NCI-H82 (cell line): ENCODE measurements at regions not wholly inside any gene's neighbourhood (a gene's known extent, or its start where the extent isn't known, plus 50 kb on each side); places are given as distances from the start of the nearest gene placed in this dataset.
A peak's percentile ranks its signal among the peaks of the same experiment; 100 is the strongest.
"Not testable (repeated sequence)": the region's sequence is repeated elsewhere in the genome, so short reads cannot be mapped to it uniquely, and the experiment has no call there.

Experiments used
- DNase-seq: peaks from one replicate; lab custom pipeline; 2025; lab: John Stamatoyannopoulos, UW

GRCh38 chr18:34480162-34480700 lies 229.9 kb upstream of the DTNA start:
- no peak for DNase-seq

- no peak for DNase-seq
Measured at GRCh38 chr18:34482204-34482603, 227.9 kb upstream of the DTNA start.

GRCh38 chr18:34483198-34483597 lies 226.9 kb upstream of the DTNA start:
- DNase-seq, result no peak

GRCh38 chr18:34491719-34492118 lies 218.4 kb upstream of the DTNA start:
- DNase-seq, result no peak

GRCh38 chr18:34492652-34493051 lies 217.4 kb upstream of the DTNA start:
- DNase-seq, result no peak

- DNase-seq, result peak; percentile 67
Measured at GRCh38 chr18:34493099-34493544, 217.0 kb upstream of the DTNA start.

- peak; percentile 37 for DNase-seq
Measured at GRCh38 chr18:34493566-34494358, 216.3 kb upstream of the DTNA start.

- DNase-seq, result peak; percentile 6
Measured at GRCh38 chr18:34494359-34494696, 215.8 kb upstream of the DTNA start.

GRCh38 chr18:34495506-34495905 lies 214.6 kb upstream of the DTNA start:
- no peak for DNase-seq

- DNase-seq, result no peak
Measured at GRCh38 chr18:34501553-34501952, 208.5 kb upstream of the DTNA start.

- no peak for DNase-seq
Measured at GRCh38 chr18:34506198-34506597, 203.9 kb upstream of the DTNA start.

- no peak for DNase-seq
Measured at GRCh38 chr18:34509163-34509562, 200.9 kb upstream of the DTNA start.

GRCh38 chr18:34509879-34510586 lies 200.1 kb upstream of the DTNA start:
- no peak for DNase-seq

GRCh38 chr18:34510926-34511325 lies 199.2 kb upstream of the DTNA start:
- DNase-seq, result no peak

GRCh38 chr18:34511435-34511834 lies 198.7 kb upstream of the DTNA start:
- DNase-seq, result no peak

GRCh38 chr18:34511879-34512278 lies 198.2 kb upstream of the DTNA start:
- DNase-seq, result no peak

GRCh38 chr18:34514238-34514637 lies 195.9 kb upstream of the DTNA start:
- DNase-seq, result no peak

- no peak for DNase-seq
Measured at GRCh38 chr18:34514957-34515356, 195.1 kb upstream of the DTNA start.

GRCh38 chr18:34516355-34516754 lies 193.7 kb upstream of the DTNA start:
- not testable (repeated sequence) for DNase-seq

GRCh38 chr18:34516996-34517395 lies 193.1 kb upstream of the DTNA start:
- not testable (repeated sequence) for DNase-seq

GRCh38 chr18:34521040-34521439 lies 189.1 kb upstream of the DTNA start:
- no peak for DNase-seq

GRCh38 chr18:34522603-34523002 lies 187.5 kb upstream of the DTNA start:
- no peak for DNase-seq

GRCh38 chr18:34525244-34525643 lies 184.9 kb upstream of the DTNA start:
- no peak for DNase-seq
